ENCODE measurements at regions not wholly inside any gene's neighbourhood (a gene's known extent, or its start where the extent isn't known, plus 50 kb on each side); places are given as distances from the start of the nearest gene placed in this dataset.

GRCh38 chr5:93328833-93329232 is 252.2 kb downstream of the NR2F1-AS1 start:
- dilution Hi-C loops (cut with MboI; ENCODE audit: extremely low pct_ligation_motif_present, low sequenced_read_pairs) (no loop called here), intact Hi-C loops (cut with micrococcal nuclease) (no loop called here)
- ChIA-PET CTCF (interaction anchor here (1.3 kb wide), 1 partner anchor 17 kb away, joined by 4 read pairs; no protein-coding TSS in a partner anchor), POLR2A (no interaction called here)
- FAIRE-seq (no peak), DNase-seq (ENCODE audit: low read depth, low spot score) (no peak)
- BruUV-seq (replicated peaks), result no TSS peak
- H3K9ac ChIP-seq (replicated peaks; ENCODE audit: extremely low read depth, insufficient read depth, low read length), result no peak overlapping the region
- H4K20me1 ChIP-seq (replicated peaks; ENCODE audit: control insufficient read depth, extremely low read depth, insufficient read depth, low read length), result no peaks in the 10 kb centered on the region
- no peak overlapping the region for H3K4me3 ChIP-seq (replicated peaks in 1 of 3; ENCODE audit: insufficient read depth in 1 of 3, low read depth in 1 of 3, low read length in 3 of 3)
- no peaks in the 10 kb centered on the region for H3K9me3 ChIP-seq (replicated peaks; ENCODE audit: control insufficient read depth, insufficient read depth, low read length)
- H3K27me3 ChIP-seq (ENCODE audit: control insufficient read depth in 2 of 2, insufficient read depth in 2 of 2, low read length in 2 of 2), result no peaks in the 10 kb centered on the region
- no peak for TF ChIP-seq MYC (IDR thresholded peaks at IDR 0.05; ENCODE audit: low read depth, low read length)
- no peak for TF ChIP-seq MAX (IDR thresholded peaks at IDR 0.05; ENCODE audit: insufficient read depth, insufficient read length)
- TF ChIP-seq EZH2 (IDR thresholded peaks at IDR 0.05; ENCODE audit: borderline replicate concordance, low read depth, low read length, severe bottlenecking), result no peak
- TF ChIP-seq POLR2AphosphoS5 (IDR thresholded peaks at IDR 0.05; ENCODE audit: insufficient read depth, low read depth, low read length), result no peak
- TF ChIP-seq JUN (IDR thresholded peaks at IDR 0.05; ENCODE audit: borderline replicate concordance, insufficient read depth, insufficient read length, low read depth), result no peak
- no peak for TF ChIP-seq CTCF (IDR thresholded peaks at IDR 0.05; ENCODE audit: extremely low read depth in 1 of 2, insufficient read depth in 1 of 2, low read depth in 1 of 2, low read length in 2 of 2)
- TF ChIP-seq GATA2 (IDR thresholded peaks at IDR 0.05; ENCODE audit: insufficient read depth, insufficient read length, low read depth, low read length), result no peak
- no peak for TF ChIP-seq FOS (IDR thresholded peaks at IDR 0.05; ENCODE audit: borderline replicate concordance, insufficient read depth, low read length)
- no peak for TF ChIP-seq POLR2A (IDR thresholded peaks at IDR 0.05; ENCODE audit: low read depth, low read length)
- no peaks in the 10 kb centered on the region for H3K79me2 ChIP-seq (ENCODE audit: control insufficient read depth, insufficient read depth, low read length)
- no peaks in the 10 kb centered on the region for H3K4me1 ChIP-seq (ENCODE audit: control insufficient read depth, extremely low read depth, insufficient read depth, low read length)
- H3K27ac ChIP-seq (ENCODE audit: insufficient read depth, low read depth, low read length), result no peak overlapping the region
- no peak overlapping the region for H3K4me2 ChIP-seq (ENCODE audit: insufficient read depth, low read length)
- H2AFZ ChIP-seq (ENCODE audit: low read depth, low read length), result no peak overlapping the region
- no peaks in the 10 kb centered on the region for H3K9me1 ChIP-seq (replicated peaks; ENCODE audit: control insufficient read depth, extremely low read depth, insufficient read depth, low read length)
- H3K36me3 ChIP-seq (ENCODE audit: control insufficient read depth in 2 of 2, extremely low read depth in 1 of 2, insufficient read depth in 2 of 2, low read length in 2 of 2), result no peaks in the 10 kb centered on the region

Data from endothelial cell of umbilical vein (primary cell).